ENCODE measurements at regions not wholly inside any gene's neighbourhood (a gene's known extent, or its start where the extent isn't known, plus 50 kb on each side); places are given as distances from the start of the nearest gene placed in this dataset.

GRCh38 chr3:140883428-140884040, 58.1 kb upstream of the SLC25A36 start:
- TF ChIP-seq CTCF (IDR thresholded peaks at IDR 0.05) (no peak), EZH2 (IDR thresholded peaks at IDR 0.05) (no peak)
